ENCODE measurements at regions not wholly inside any gene's neighbourhood (a gene's known extent, or its start where the extent isn't known, plus 50 kb on each side); places are given as distances from the start of the nearest gene placed in this dataset.

GRCh38 chr2:194745557-194746146, 911.4 kb upstream of the SLC39A10 start:
- Histone ChIP-seq H3K4me1 (no peaks in the 10 kb centered on the region), H3K4me3 (ENCODE audit: low read depth, low read length) (no peak overlapping the region), H3K9me3 (no peaks in the 10 kb centered on the region), H3K36me3 (ENCODE audit: control insufficient read depth, insufficient read depth, low read length) (no peaks in the 10 kb centered on the region), H3K27me3 (replicated peaks; ENCODE audit: control insufficient read depth, insufficient read depth, low read length) (no peaks in the 10 kb centered on the region)
- no peak for TF ChIP-seq CTCF (IDR thresholded peaks at IDR 0.05; ENCODE audit: insufficient read depth in 1 of 2, low read depth in 1 of 2, low read length in 1 of 2, severe bottlenecking in 1 of 2, unreplicated experiment in 1 of 2)
- no peak for DNase-seq
- H3K4me3 Mint-ChIP-seq (ENCODE audit: unreplicated experiment) = no peak overlapping the region
- no peaks in the 10 kb centered on the region for H3K4me1 Mint-ChIP-seq (ENCODE audit: low read depth, unreplicated experiment)
- BruUV-seq (replicated peaks) = no TSS peak
- no peaks in the 10 kb centered on the region for H3K27me3 Mint-ChIP-seq (ENCODE audit: insufficient read depth, unreplicated experiment)
- no peaks in the 10 kb centered on the region for H3K36me3 Mint-ChIP-seq (ENCODE audit: insufficient read depth, unreplicated experiment)
- intact Hi-C loops (cut with micrococcal nuclease; ENCODE audit: unreplicated experiment) = no loop called here
- no peak overlapping the region for H3K27ac Mint-ChIP-seq (ENCODE audit: unreplicated experiment)
- ChIA-PET POLR2A (no interaction called here), CTCF (no interaction called here)
- no peaks in the 10 kb centered on the region for H3K9me3 Mint-ChIP-seq (ENCODE audit: unreplicated experiment)

DNA sequence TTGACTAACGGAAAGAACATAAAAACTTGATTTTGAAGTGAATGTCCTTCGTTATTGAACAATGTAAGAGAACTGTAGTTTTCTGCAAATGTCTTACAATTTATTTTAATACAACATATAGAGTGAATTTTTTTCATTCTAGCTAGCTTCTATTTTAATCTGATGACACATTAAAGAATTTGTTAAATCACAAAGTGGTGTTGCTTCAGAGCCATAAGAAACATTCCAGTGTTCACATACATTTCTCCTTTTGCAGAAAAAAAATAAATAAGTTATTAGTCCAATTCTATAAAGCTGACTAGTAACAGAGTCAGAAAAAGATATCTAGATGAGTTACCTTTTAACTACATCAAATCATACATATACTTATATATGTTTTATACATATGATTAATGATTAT, 914.3 kb upstream of the SLC39A10 start:
- no peaks in the 10 kb centered on the region for H3K4me1 Mint-ChIP-seq (ENCODE audit: low read depth, unreplicated experiment)
- H3K4me3 Mint-ChIP-seq (ENCODE audit: unreplicated experiment) = no peak overlapping the region
- POLR2A ChIA-PET = no interaction called here

GRCh38 chr2:194739217-194739616, 917.8 kb upstream of the SLC39A10 start:
- H3K36me3 Mint-ChIP-seq (ENCODE audit: insufficient read depth, unreplicated experiment) = no peaks in the 10 kb centered on the region
- Histone ChIP-seq H3K4me3 (ENCODE audit: low read depth, low read length) (no peak overlapping the region), H3K36me3 (ENCODE audit: control insufficient read depth, insufficient read depth, low read length) (no peaks in the 10 kb centered on the region), H3K27me3 (replicated peaks; ENCODE audit: control insufficient read depth, insufficient read depth, low read length) (no peaks in the 10 kb centered on the region), H3K4me1 (no peaks in the 10 kb centered on the region), H3K9me3 (no peaks in the 10 kb centered on the region)
- H3K27ac Mint-ChIP-seq (ENCODE audit: unreplicated experiment) = no peak overlapping the region
- no peak for TF ChIP-seq CTCF (IDR thresholded peaks at IDR 0.05; ENCODE audit: insufficient read depth in 1 of 2, low read depth in 1 of 2, low read length in 1 of 2, severe bottlenecking in 1 of 2, unreplicated experiment in 1 of 2)
- H3K4me1 Mint-ChIP-seq (ENCODE audit: low read depth, unreplicated experiment) = no peaks in the 10 kb centered on the region
- H3K4me3 Mint-ChIP-seq (ENCODE audit: unreplicated experiment) = no peak overlapping the region
- intact Hi-C loops (cut with micrococcal nuclease; ENCODE audit: unreplicated experiment) = no loop called here
- ChIA-PET POLR2A (no interaction called here), CTCF (no interaction called here)
- no TSS peak for BruUV-seq (replicated peaks)
- H3K9me3 Mint-ChIP-seq (ENCODE audit: unreplicated experiment) = no peaks in the 10 kb centered on the region
- DNase-seq = no peak
- no peaks in the 10 kb centered on the region for H3K27me3 Mint-ChIP-seq (ENCODE audit: insufficient read depth, unreplicated experiment)

More for the DNA sequence above, 914.3 kb upstream of the SLC39A10 start:
- BruUV-seq (replicated peaks) = no TSS peak
- Mint-ChIP-seq H3K9me3 (ENCODE audit: unreplicated experiment) (no peaks in the 10 kb centered on the region), H3K36me3 (ENCODE audit: insufficient read depth, unreplicated experiment) (no peaks in the 10 kb centered on the region), H3K27me3 (ENCODE audit: insufficient read depth, unreplicated experiment) (no peaks in the 10 kb centered on the region), H3K27ac (ENCODE audit: unreplicated experiment) (no peak overlapping the region)
- Histone ChIP-seq H3K4me1 (no peaks in the 10 kb centered on the region), H3K27me3 (replicated peaks; ENCODE audit: control insufficient read depth, insufficient read depth, low read length) (no peaks in the 10 kb centered on the region), H3K4me3 (ENCODE audit: low read depth, low read length) (no peak overlapping the region), H3K36me3 (ENCODE audit: control insufficient read depth, insufficient read depth, low read length) (no peaks in the 10 kb centered on the region), H3K9me3 (no peaks in the 10 kb centered on the region)
- no peak for DNase-seq
- CTCF ChIA-PET = no interaction called here
- intact Hi-C loops (cut with micrococcal nuclease; ENCODE audit: unreplicated experiment) = no loop called here
- no peak for TF ChIP-seq CTCF (IDR thresholded peaks at IDR 0.05; ENCODE audit: insufficient read depth in 1 of 2, low read depth in 1 of 2, low read length in 1 of 2, severe bottlenecking in 1 of 2, unreplicated experiment in 1 of 2)
